ENCODE measurements at regions not wholly inside any gene's neighbourhood (a gene's known extent, or its start where the extent isn't known, plus 50 kb on each side); places are given as distances from the start of the nearest gene placed in this dataset.

DNA sequence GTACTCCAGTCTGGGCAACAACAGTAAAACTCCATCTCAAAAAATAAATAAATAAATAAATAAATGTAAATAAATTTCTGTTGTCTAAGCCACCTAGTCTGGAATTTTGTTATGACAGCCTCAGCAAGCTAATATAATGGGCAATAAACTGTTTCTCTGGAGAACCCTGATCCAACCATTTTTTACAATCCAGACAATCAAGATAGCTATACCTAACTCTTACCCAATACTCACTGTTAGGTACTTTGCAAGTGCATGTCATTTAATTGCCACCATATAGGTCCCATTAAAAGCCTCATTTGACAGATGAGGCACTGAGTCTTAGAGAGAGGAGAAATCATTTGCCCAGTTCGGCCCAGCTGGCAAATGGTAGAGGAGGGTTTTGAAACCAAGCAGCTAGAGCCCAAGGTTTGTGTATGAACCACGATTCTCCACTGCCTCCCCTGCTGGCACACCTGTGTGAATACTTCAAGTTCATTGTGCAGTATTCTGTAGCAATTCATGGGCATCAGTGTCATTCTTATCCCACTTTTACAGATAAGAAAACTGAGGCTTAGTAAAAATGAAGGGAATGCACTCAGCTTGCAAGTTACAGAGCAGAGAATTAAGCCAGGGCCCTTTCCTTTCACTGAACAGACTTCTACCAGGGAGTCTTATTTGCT lies 107.0 kb upstream of the UBE2E1 start:
- TF ChIP-seq, protein P1, sequence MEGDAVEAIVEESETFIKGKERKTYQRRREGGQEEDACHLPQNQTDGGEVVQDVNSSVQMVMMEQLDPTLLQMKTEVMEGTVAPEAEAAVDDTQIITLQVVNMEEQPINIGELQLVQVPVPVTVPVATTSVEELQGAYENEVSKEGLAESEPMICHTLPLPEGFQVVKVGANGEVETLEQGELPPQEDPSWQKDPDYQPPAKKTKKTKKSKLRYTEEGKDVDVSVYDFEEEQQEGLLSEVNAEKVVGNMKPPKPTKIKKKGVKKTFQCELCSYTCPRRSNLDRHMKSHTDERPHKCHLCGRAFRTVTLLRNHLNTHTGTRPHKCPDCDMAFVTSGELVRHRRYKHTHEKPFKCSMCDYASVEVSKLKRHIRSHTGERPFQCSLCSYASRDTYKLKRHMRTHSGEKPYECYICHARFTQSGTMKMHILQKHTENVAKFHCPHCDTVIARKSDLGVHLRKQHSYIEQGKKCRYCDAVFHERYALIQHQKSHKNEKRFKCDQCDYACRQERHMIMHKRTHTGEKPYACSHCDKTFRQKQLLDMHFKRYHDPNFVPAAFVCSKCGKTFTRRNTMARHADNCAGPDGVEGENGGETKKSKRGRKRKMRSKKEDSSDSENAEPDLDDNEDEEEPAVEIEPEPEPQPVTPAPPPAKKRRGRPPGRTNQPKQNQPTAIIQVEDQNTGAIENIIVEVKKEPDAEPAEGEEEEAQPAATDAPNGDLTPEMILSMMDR (conservative IDR thresholded peaks at IDR 0.05), result no peak
- peaks cover 16% of the 10 kb centered on the region for H3K4me1 Mint-ChIP-seq (ENCODE audit: unreplicated experiment)
- no peak overlapping the region for H3K4me3 Mint-ChIP-seq
- no peak for DNase-seq (ENCODE audit: extremely low spot score, unreplicated experiment)
- H3K27ac Mint-ChIP-seq, result no peak overlapping the region
- H3K27me3 Mint-ChIP-seq, result peaks cover 9% of the 10 kb centered on the region
- no peaks in the 10 kb centered on the region for H3K9me3 Mint-ChIP-seq
- H3K36me3 Mint-ChIP-seq, result no peaks in the 10 kb centered on the region

DNA sequence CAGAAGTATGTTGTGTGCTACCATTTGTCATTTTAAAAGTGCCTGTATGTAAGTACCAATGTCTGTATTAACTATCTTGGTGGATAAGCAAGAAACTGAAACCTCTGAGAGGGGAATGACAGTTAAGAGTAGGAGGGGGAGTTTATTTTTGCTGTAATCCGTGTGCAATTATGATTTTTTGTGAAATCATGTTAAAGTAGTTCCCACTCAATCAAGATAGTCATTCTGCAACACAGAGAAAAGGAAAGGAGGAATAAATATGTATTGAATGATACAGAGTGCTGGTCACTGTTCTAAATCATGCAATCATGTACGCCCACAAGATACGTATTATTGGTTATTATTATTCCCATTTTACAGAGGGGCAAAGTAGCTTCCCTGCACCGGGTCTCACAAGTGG lies 105.1 kb upstream of the UBE2E1 start:
- Mint-ChIP-seq H3K9me3 (peaks cover 1% of the 10 kb centered on the region), H3K4me3 (no peak overlapping the region), H3K36me3 (no peaks in the 10 kb centered on the region), H3K4me1 (ENCODE audit: unreplicated experiment) (peaks cover 16% of the 10 kb centered on the region), H3K27me3 (peaks cover 6% of the 10 kb centered on the region), H3K27ac (no peak overlapping the region)
- no peak for DNase-seq (ENCODE audit: extremely low spot score, unreplicated experiment)
- TF ChIP-seq, protein P1 (conservative IDR thresholded peaks at IDR 0.05), result no peak

DNA sequence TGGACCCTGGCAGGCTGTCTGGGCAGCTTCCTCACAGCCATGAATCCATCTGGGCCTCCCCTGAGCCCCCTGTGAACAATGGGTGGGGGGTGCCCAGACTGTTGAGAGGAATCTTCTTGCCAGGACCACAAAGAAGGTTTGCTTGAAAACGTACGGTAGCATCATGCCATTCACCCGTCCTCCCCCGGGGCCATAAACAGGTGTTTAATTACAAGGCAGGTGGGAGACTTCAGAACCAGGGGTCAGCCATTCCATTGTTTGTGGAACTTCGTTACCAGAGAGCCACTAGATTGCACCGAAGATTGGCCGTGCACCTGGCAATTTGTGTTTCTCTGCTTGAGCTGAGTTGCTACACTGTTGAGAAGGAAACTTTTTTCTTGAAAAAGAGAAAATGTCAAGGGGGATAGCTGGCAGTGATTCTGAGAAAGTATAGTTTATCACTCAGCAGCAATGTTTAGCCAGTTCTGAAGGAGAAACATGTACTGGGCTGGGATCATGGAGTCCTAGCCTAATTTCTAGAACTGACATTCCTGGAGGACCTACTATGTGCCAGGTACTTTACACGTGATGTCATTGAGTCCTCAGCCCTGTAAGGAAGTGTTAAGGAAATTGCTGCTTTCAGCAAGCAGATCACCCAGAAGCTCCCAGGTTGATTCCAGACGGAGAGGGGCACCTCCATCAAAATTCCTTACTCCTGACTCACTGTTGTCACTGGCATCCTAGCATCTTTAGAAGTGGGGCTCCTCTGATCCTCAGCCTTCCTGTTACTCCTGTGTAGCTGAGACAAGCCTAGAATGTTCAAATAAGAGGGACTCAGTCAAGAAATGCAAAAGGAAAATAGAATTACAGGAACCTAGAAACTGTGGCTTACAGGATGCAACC lies 103.8 kb upstream of the UBE2E1 start:
- Mint-ChIP-seq H3K27me3 (peaks cover 6% of the 10 kb centered on the region), H3K27ac (no peak overlapping the region), H3K36me3 (no peaks in the 10 kb centered on the region), H3K4me3 (no peak overlapping the region), H3K4me1 (ENCODE audit: unreplicated experiment) (peaks cover 12% of the 10 kb centered on the region), H3K9me3 (peaks cover 4% of the 10 kb centered on the region)
- TF ChIP-seq, protein P1 (conservative IDR thresholded peaks at IDR 0.05), result no peak
- DNase-seq (ENCODE audit: extremely low spot score, unreplicated experiment), result no peak

DNA sequence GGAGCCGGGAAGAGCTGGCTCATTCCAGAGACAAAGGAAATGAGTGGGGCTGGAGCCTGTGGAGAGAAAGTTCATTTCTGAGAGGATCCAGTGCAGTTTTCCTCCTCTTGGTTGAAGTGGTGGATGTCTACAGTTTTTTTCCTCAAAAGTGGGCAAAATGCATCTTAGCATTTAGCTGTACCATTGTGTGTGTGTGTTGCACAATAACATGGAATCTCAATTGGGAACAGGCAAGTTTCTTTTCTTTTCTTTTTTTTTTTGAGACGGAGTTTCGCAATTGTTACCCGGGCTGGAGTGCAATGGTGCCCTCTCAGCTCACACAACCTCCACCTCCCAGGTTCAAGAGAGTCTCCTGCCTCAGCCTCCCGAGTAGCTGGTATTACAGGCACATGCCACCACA lies 101.5 kb upstream of the UBE2E1 start:
- Mint-ChIP-seq H3K36me3 (no peaks in the 10 kb centered on the region), H3K27ac (no peak overlapping the region), H3K27me3 (peaks cover 3% of the 10 kb centered on the region), H3K9me3 (peaks cover 4% of the 10 kb centered on the region), H3K4me3 (no peak overlapping the region), H3K4me1 (ENCODE audit: unreplicated experiment) (peaks cover 5% of the 10 kb centered on the region)
- DNase-seq (ENCODE audit: extremely low spot score, unreplicated experiment), result no peak
- TF ChIP-seq, protein P1 (conservative IDR thresholded peaks at IDR 0.05), result no peak

DNA sequence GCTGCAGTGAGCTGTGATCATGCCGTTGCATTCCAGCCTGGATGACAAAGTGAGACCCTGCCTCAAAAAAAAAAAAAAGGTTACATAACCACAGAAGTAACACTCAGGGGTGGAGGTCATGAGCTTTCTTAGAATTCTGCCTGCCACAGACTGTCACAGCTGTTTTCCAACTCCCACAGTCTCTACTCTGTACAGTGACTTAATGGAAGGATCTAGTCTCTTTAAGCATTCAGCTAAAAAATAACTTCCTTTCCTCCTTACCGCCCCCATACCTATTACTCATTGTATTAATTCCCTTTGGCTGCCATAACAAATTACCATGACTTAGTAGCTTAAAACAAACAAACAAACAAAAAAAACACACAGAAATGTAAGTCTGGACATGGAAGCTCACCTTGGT lies 99.6 kb upstream of the UBE2E1 start:
- Mint-ChIP-seq H3K27ac (no peak overlapping the region), H3K27me3 (peaks cover 10% of the 10 kb centered on the region), H3K4me3 (no peak overlapping the region), H3K9me3 (peaks cover 4% of the 10 kb centered on the region), H3K4me1 (ENCODE audit: unreplicated experiment) (peaks cover 18% of the 10 kb centered on the region), H3K36me3 (no peaks in the 10 kb centered on the region)
- no peak for DNase-seq (ENCODE audit: extremely low spot score, unreplicated experiment)
- TF ChIP-seq, protein P1 (conservative IDR thresholded peaks at IDR 0.05), result no peak

All from type B pancreatic cell (in vitro differentiated cells).